ENCODE measurements at regions not wholly inside any gene's neighbourhood (a gene's known extent, or its start where the extent isn't known, plus 50 kb on each side); places are given as distances from the start of the nearest gene placed in this dataset.

GRCh38 chr10:129380279-129380678 lies 86.8 kb upstream of the MGMT start:
- DNase-seq (no peak), ATAC-seq (ENCODE audit: insufficient read depth, low read depth) (no peak)
- Histone ChIP-seq H4K20me1 (ENCODE audit: insufficient read depth, low read length) (no peaks in the 10 kb centered on the region), H3K27ac (ENCODE audit: low read length) (no peak overlapping the region), H3K9ac (ENCODE audit: low read depth, low read length) (no peak overlapping the region), H3K79me2 (ENCODE audit: insufficient read depth, low read length) (no peaks in the 10 kb centered on the region), H3K4me3 (ENCODE audit: low read depth in 1 of 2, low read length in 2 of 2) (no peak overlapping the region), H3K36me3 (ENCODE audit: insufficient read depth, low read length) (no peaks in the 10 kb centered on the region), H3K4me2 (ENCODE audit: insufficient read depth, low read length) (no peak overlapping the region), H3K4me1 (ENCODE audit: insufficient read depth, low read length) (no peaks in the 10 kb centered on the region), H2AFZ (ENCODE audit: low read depth, low read length) (no peak overlapping the region), H3K27me3 (ENCODE audit: insufficient read depth, low read length, poor library complexity) (no peaks in the 10 kb centered on the region), H3K9me3 (ENCODE audit: insufficient read depth, low read length, severe bottlenecking) (no peaks in the 10 kb centered on the region)
- no peak for TF ChIP-seq CTCF (IDR thresholded peaks at IDR 0.05; ENCODE audit: borderline replicate concordance, extremely low read depth, low read length, poor library complexity, severe bottlenecking)
- no peak for TF ChIP-seq EZH2 (IDR thresholded peaks at IDR 0.05; ENCODE audit: borderline replicate concordance, low read depth, low read length, severe bottlenecking)

- Histone ChIP-seq H3K36me3 (ENCODE audit: insufficient read depth, low read length) (no peaks in the 10 kb centered on the region), H3K4me3 (ENCODE audit: low read depth in 1 of 2, low read length in 2 of 2) (no peak overlapping the region), H3K4me1 (ENCODE audit: insufficient read depth, low read length) (no peaks in the 10 kb centered on the region), H3K9me3 (ENCODE audit: insufficient read depth, low read length, severe bottlenecking) (no peaks in the 10 kb centered on the region), H3K4me2 (ENCODE audit: insufficient read depth, low read length) (no peak overlapping the region), H3K79me2 (ENCODE audit: insufficient read depth, low read length) (no peaks in the 10 kb centered on the region), H3K9ac (ENCODE audit: low read depth, low read length) (no peak overlapping the region), H3K27me3 (ENCODE audit: insufficient read depth, low read length, poor library complexity) (no peaks in the 10 kb centered on the region), H3K27ac (ENCODE audit: low read length) (no peak overlapping the region), H4K20me1 (ENCODE audit: insufficient read depth, low read length) (no peaks in the 10 kb centered on the region), H2AFZ (ENCODE audit: low read depth, low read length) (no peak overlapping the region)
- ATAC-seq (ENCODE audit: insufficient read depth, low read depth) (no peak), DNase-seq (no peak)
- TF ChIP-seq EZH2 (IDR thresholded peaks at IDR 0.05; ENCODE audit: borderline replicate concordance, low read depth, low read length, severe bottlenecking), result no peak
- no peak for TF ChIP-seq CTCF (IDR thresholded peaks at IDR 0.05; ENCODE audit: borderline replicate concordance, extremely low read depth, low read length, poor library complexity, severe bottlenecking)
These were observed 85.3 kb upstream of the MGMT start for GRCh38 chr10:129381741-129382140.

- Histone ChIP-seq H3K27ac (ENCODE audit: low read length) (no peak overlapping the region), H3K9ac (ENCODE audit: low read depth, low read length) (no peak overlapping the region), H3K27me3 (ENCODE audit: insufficient read depth, low read length, poor library complexity) (no peaks in the 10 kb centered on the region), H3K36me3 (ENCODE audit: insufficient read depth, low read length) (no peaks in the 10 kb centered on the region), H2AFZ (ENCODE audit: low read depth, low read length) (no peak overlapping the region), H3K9me3 (ENCODE audit: insufficient read depth, low read length, severe bottlenecking) (no peaks in the 10 kb centered on the region), H3K4me2 (ENCODE audit: insufficient read depth, low read length) (no peak overlapping the region), H4K20me1 (ENCODE audit: insufficient read depth, low read length) (no peaks in the 10 kb centered on the region), H3K4me3 (ENCODE audit: low read depth in 1 of 2, low read length in 2 of 2) (no peak overlapping the region), H3K4me1 (ENCODE audit: insufficient read depth, low read length) (no peaks in the 10 kb centered on the region), H3K79me2 (ENCODE audit: insufficient read depth, low read length) (no peaks in the 10 kb centered on the region)
- DNase-seq, result no peak
- no peak for ATAC-seq (ENCODE audit: insufficient read depth, low read depth)
- TF ChIP-seq CTCF (IDR thresholded peaks at IDR 0.05; ENCODE audit: borderline replicate concordance, extremely low read depth, low read length, poor library complexity, severe bottlenecking) (no peak), EZH2 (IDR thresholded peaks at IDR 0.05; ENCODE audit: borderline replicate concordance, low read depth, low read length, severe bottlenecking) (no peak)
These were observed 84.6 kb upstream of the MGMT start for GRCh38 chr10:129382401-129382800.

- Histone ChIP-seq H3K4me2 (ENCODE audit: insufficient read depth, low read length) (no peak overlapping the region), H2AFZ (ENCODE audit: low read depth, low read length) (no peak overlapping the region), H4K20me1 (ENCODE audit: insufficient read depth, low read length) (no peaks in the 10 kb centered on the region), H3K4me1 (ENCODE audit: insufficient read depth, low read length) (no peaks in the 10 kb centered on the region), H3K9me3 (ENCODE audit: insufficient read depth, low read length, severe bottlenecking) (no peaks in the 10 kb centered on the region), H3K79me2 (ENCODE audit: insufficient read depth, low read length) (no peaks in the 10 kb centered on the region), H3K27me3 (ENCODE audit: insufficient read depth, low read length, poor library complexity) (no peaks in the 10 kb centered on the region), H3K9ac (ENCODE audit: low read depth, low read length) (no peak overlapping the region), H3K4me3 (ENCODE audit: low read depth in 1 of 2, low read length in 2 of 2) (no peak overlapping the region), H3K27ac (ENCODE audit: low read length) (no peak overlapping the region), H3K36me3 (ENCODE audit: insufficient read depth, low read length) (no peaks in the 10 kb centered on the region)
- TF ChIP-seq EZH2 (IDR thresholded peaks at IDR 0.05; ENCODE audit: borderline replicate concordance, low read depth, low read length, severe bottlenecking) (no peak), CTCF (IDR thresholded peaks at IDR 0.05; ENCODE audit: borderline replicate concordance, extremely low read depth, low read length, poor library complexity, severe bottlenecking) (no peak)
- DNase-seq (no peak), ATAC-seq (ENCODE audit: insufficient read depth, low read depth) (no peak)
These were observed 83.4 kb upstream of the MGMT start for GRCh38 chr10:129383651-129384050.
